OCI-LY7 (cell line): ENCODE measurements at regions not wholly inside any gene's neighbourhood (a gene's known extent, or its start where the extent isn't known, plus 50 kb on each side); places are given as distances from the start of the nearest gene placed in this dataset.
"Not testable (repeated sequence)": the region's sequence is repeated elsewhere in the genome, so short reads cannot be mapped to it uniquely, and the experiment has no call there.

Experiments used
- EZH2phosphoT487 ChIP-seq: fragments of 200-600 bp; sonication (generic); IDR thresholded peaks from 2 replicates; pipeline ENCODE4 v1.6.1; 2018; ENCODE audit warnings: low read depth, borderline replicate concordance, mild to moderate bottlenecking, mixed run types, antibody characterized with exemption, low read length, moderate library complexity, mixed read lengths
- TF ChIP-seq, protein P1 (sequence below): fragments of 200-600 bp; sonication (generic); conservative IDR thresholded peaks from 2 replicates; pipeline ENCODE4 v1.5.1; 2014; ENCODE audit warnings: mild to moderate bottlenecking, antibody characterized with exemption, low read length, moderate library complexity, mixed read lengths

- not testable (repeated sequence) for TF ChIP-seq EZH2phosphoT487
- TF ChIP-seq, protein P1, sequence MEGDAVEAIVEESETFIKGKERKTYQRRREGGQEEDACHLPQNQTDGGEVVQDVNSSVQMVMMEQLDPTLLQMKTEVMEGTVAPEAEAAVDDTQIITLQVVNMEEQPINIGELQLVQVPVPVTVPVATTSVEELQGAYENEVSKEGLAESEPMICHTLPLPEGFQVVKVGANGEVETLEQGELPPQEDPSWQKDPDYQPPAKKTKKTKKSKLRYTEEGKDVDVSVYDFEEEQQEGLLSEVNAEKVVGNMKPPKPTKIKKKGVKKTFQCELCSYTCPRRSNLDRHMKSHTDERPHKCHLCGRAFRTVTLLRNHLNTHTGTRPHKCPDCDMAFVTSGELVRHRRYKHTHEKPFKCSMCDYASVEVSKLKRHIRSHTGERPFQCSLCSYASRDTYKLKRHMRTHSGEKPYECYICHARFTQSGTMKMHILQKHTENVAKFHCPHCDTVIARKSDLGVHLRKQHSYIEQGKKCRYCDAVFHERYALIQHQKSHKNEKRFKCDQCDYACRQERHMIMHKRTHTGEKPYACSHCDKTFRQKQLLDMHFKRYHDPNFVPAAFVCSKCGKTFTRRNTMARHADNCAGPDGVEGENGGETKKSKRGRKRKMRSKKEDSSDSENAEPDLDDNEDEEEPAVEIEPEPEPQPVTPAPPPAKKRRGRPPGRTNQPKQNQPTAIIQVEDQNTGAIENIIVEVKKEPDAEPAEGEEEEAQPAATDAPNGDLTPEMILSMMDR = not testable (repeated sequence)
Observed at GRCh38 chrX:83442552-83442951, 65.5 kb upstream of the POU3F4 start.
